Right lobe of liver (tissue), 6 donors: ENCODE measurements at regions not wholly inside any gene's neighbourhood (a gene's known extent, or its start where the extent isn't known, plus 50 kb on each side); places are given as distances from the start of the nearest gene placed in this dataset.

Source experiments
- ATAC-seq, 4 donors: fragments of 200-7000 bp; cut with Tn5 transposase; one replicate each; pipeline ENCODE4 v1.9.1; 2020; ENCODE audit warnings: mild to moderate bottlenecking in 4 of 4, moderate library complexity in 4 of 4
- DNase-seq, 3 donors: peaks; one replicate each; pipeline ENCODE4 v3.0.0-alpha.2; 2020
- H3K27ac ChIP-seq, 3 donors: fragments of 200-600 bp; one replicate each; pipeline ENCODE4 v1.8.0; 2022
- H3K27me3 ChIP-seq, 2 donors: fragments of 200-600 bp; one replicate each; pipeline ENCODE4 v1.8.0; 2022
- H3K36me3 ChIP-seq, 4 donors: fragments of 200-600 bp; sonication (generic) in 1 of 4; one replicate each; pipeline versions ENCODE4 v1.5.1 to v1.8.0; 2017 to 2022; ENCODE audit warnings: control low read depth in 1 of 4
- H3K4me1 ChIP-seq, 4 donors: fragments of 200-600 bp; sonication (generic) in 1 of 4; one replicate each; pipeline versions ENCODE4 v1.5.1 to v1.8.0; 2017 to 2022; ENCODE audit warnings: control low read depth in 1 of 4
- H3K4me3 ChIP-seq, 3 donors: fragments of 200-600 bp; one replicate each; pipeline ENCODE4 v1.8.0; 2022
- H3K9me3 ChIP-seq, 4 donors: fragments of 200-600 bp; sonication (generic) in 1 of 4; one replicate each; pipeline versions ENCODE4 v1.5.1 to v1.8.0; 2017 to 2022; ENCODE audit warnings: control low read depth in 1 of 4
- POLR2A ChIP-seq: fragments of 450-650 bp; IDR thresholded peaks from one replicate; pipeline ENCODE4 v1.6.1; 2017; ENCODE audit warnings: antibody characterized with exemption, mild to moderate bottlenecking
- WGBS: methylation state at CpG from one replicate; pipeline ENCODE4 v1.1.6; 2018; ENCODE audit warnings: low coverage, low lambda C conversion rate; ENCODE audit not compliant: insufficient coverage; ENCODE audit errors: missing lambda C conversion rate; 5-methylcytosine and 5-hydroxymethylcytosine counted together
- intact Hi-C, 2 donors: fragments of 100-400 bp; cut with DNase I; formaldehyde crosslinking; loops; one replicate each; pipeline versions ENCODE4 v1.11.2 to v1.14.1; 2022
- TF ChIP-seq, protein P1 (sequence below), 4 donors: fragments of 200-600 bp in 3 of 4; fragments of 450-650 bp in 1 of 4; IDR thresholded peaks; one replicate each; pipeline versions ENCODE4 v1.5.1 to v1.8.0; 2016 to 2022; ENCODE audit warnings: antibody characterized with exemption in 4 of 4, mild to moderate bottlenecking in 2 of 4
- donor health status: DM: no; HTN: yes; CAD: no.
- donor health status: DM: no; HTN: no; CAD: no.
- donor health status: DM: no; HTN: no; CAD: no.
- donor health status: DM: no; HTN: yes; CAD: no.
- donor health status: DM: no; HTN: yes; CAD: no.

DNA sequence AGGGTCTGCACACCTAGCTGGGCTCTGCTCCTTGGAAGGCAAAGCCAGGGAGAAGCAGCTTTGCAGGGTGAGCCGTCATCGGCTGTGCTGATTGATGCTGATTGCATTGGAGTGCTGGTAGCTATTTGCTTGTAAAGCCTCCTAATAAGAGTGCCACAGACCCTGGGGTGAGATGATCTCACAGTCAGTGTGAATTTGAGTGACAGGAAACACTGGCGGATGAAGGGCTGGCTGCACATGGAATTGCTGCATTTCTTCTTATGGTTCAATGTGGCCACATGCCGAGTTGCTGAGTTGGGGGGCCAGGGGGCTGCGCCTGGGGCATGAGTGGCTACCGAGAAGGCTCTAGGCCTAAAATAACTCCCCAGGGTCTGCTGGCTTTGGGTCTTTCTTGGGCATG, 138.2 kb upstream of the CACNA1E start:
- no peak for ATAC-seq
- WGBS: 45% methylated on average over 2 of the region's 6 CpGs

DNA sequence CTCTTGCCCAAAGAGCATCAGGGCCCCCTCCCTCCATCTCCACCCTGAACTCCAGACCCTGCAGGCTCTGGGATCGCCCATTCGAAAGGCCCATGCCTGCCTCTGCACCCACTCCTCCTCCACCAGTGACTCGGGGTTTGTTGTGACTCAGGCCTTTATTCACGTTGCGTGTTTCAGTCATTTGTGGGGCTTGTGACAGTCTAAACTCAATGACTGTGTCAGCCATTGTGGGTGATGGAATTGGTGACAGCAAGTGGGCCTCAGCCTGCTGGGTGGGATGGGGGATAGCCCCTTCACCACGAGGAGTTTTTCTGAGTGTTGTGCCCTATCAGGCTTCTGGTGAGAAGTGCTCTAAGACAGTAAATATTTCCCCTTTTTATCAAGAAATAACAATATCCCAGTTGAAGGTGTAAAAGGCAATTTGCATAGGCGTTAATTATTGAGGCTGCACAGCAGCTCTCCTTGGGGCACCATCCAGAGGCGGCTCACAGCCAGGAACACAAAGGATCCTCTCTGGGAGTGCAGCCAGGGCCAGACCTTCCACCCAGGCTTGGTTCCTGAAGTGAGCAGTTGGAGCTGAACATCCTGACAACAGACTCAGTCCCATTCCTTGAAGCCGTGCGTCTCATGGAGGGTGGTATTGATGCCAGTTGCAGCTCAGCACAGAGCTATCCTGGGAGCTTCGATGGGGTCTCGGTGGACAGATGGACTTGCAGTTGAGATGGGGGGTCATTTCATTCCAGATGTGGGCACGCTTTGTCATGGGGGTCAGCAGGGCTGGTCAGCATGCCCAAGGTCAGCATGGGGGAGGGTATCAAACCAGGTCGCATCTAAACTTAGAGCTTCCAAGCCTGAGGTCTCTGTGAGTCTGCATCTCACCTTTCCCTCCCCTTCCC, 135.6 kb upstream of the CACNA1E start:
- no peaks in the 10 kb centered on the region for H3K9me3 ChIP-seq
- DNase-seq (no peak), ATAC-seq (no peak)
- TF ChIP-seq POLR2A: no peak
- TF ChIP-seq, protein P1, sequence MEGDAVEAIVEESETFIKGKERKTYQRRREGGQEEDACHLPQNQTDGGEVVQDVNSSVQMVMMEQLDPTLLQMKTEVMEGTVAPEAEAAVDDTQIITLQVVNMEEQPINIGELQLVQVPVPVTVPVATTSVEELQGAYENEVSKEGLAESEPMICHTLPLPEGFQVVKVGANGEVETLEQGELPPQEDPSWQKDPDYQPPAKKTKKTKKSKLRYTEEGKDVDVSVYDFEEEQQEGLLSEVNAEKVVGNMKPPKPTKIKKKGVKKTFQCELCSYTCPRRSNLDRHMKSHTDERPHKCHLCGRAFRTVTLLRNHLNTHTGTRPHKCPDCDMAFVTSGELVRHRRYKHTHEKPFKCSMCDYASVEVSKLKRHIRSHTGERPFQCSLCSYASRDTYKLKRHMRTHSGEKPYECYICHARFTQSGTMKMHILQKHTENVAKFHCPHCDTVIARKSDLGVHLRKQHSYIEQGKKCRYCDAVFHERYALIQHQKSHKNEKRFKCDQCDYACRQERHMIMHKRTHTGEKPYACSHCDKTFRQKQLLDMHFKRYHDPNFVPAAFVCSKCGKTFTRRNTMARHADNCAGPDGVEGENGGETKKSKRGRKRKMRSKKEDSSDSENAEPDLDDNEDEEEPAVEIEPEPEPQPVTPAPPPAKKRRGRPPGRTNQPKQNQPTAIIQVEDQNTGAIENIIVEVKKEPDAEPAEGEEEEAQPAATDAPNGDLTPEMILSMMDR (IDR thresholded peaks at IDR 0.05): no peak
- intact Hi-C loops: no loop called here
- WGBS: 59% methylated on average over 10 of the region's 14 CpGs
- no peaks in the 10 kb centered on the region for H3K27me3 ChIP-seq
- H3K36me3 ChIP-seq: no peaks in the 10 kb centered on the region
- no peak overlapping the region for H3K4me3 ChIP-seq
- no peak overlapping the region for H3K27ac ChIP-seq
- H3K4me1 ChIP-seq: no peaks in the 10 kb centered on the region

More for the DNA sequence above, 138.2 kb upstream of the CACNA1E start:
- Histone ChIP-seq H3K4me1 (no peaks in the 10 kb centered on the region), H3K27ac (no peak overlapping the region), H3K9me3 (no peaks in the 10 kb centered on the region), H3K36me3 (no peaks in the 10 kb centered on the region), H3K27me3 (no peaks in the 10 kb centered on the region), H3K4me3 (no peak overlapping the region)
- no peak for DNase-seq
- intact Hi-C loops: no loop called here
- TF ChIP-seq, protein P1 (IDR thresholded peaks at IDR 0.05): no peak
- TF ChIP-seq POLR2A: no peak

DNA sequence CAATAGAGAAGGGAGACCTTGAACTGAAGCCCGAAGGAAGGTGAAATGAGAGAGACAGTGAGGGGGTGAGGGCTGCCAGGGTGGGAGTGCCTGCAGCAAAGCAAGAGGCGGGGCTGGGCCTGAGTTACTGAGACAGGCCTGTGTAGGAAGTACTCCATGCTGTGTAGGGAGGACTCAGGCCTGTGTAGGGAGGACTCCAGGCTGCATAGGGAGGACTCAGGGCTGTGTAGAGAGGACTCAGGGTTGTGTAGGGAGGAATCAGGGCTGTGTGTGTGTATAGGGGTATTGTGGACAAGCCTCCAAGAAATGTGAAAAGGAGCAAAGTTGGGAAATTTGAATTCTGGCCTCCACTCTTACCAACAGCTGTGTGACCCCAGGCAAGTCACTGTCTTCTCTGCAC, 133.8 kb upstream of the CACNA1E start:
- Histone ChIP-seq H3K36me3 (no peaks in the 10 kb centered on the region), H3K27me3 (no peaks in the 10 kb centered on the region), H3K4me1 (no peaks in the 10 kb centered on the region), H3K27ac (no peak overlapping the region), H3K4me3 (no peak overlapping the region), H3K9me3 (no peaks in the 10 kb centered on the region)
- intact Hi-C loops: no loop called here
- ATAC-seq (no peak), DNase-seq (no peak)
- no peak for TF ChIP-seq POLR2A
- TF ChIP-seq, protein P1 (IDR thresholded peaks at IDR 0.05): no peak
- WGBS: 89% methylated on average over 1 of the region's 2 CpGs

DNA sequence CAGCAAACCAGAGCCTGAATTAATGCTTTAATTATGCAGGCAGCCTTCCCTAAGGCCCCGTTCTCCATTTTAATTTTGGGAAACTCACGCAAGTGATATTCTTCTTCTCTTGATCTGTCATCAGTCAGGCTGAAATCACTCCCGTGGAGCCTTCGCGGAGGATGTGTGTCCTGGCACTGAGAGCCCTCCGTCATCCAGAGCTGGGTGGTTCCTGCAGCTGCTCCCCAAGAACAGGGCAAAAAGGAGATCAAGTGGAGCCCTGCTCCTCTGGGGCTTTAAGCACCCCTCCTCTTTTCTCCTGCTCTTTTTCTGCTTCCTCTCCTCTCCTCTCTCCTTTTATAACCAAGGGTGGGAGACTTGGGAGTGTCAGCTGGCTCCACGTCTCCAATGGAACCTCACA, 133.2 kb upstream of the CACNA1E start:
- DNase-seq (no peak), ATAC-seq (no peak)
- intact Hi-C loops: no loop called here
- no peaks in the 10 kb centered on the region for H3K27me3 ChIP-seq
- TF ChIP-seq, protein P1 (IDR thresholded peaks at IDR 0.05): no peak
- TF ChIP-seq POLR2A: no peak
- H3K9me3 ChIP-seq: no peaks in the 10 kb centered on the region
- WGBS: 63% methylated on average over 3 of the region's 7 CpGs
- H3K4me3 ChIP-seq: no peak overlapping the region
- H3K4me1 ChIP-seq: no peaks in the 10 kb centered on the region
- H3K36me3 ChIP-seq: no peaks in the 10 kb centered on the region
- H3K27ac ChIP-seq: no peak overlapping the region
